ENCODE measurements at regions not wholly inside any gene's neighbourhood (a gene's known extent, or its start where the extent isn't known, plus 50 kb on each side); places are given as distances from the start of the nearest gene placed in this dataset.

DNA sequence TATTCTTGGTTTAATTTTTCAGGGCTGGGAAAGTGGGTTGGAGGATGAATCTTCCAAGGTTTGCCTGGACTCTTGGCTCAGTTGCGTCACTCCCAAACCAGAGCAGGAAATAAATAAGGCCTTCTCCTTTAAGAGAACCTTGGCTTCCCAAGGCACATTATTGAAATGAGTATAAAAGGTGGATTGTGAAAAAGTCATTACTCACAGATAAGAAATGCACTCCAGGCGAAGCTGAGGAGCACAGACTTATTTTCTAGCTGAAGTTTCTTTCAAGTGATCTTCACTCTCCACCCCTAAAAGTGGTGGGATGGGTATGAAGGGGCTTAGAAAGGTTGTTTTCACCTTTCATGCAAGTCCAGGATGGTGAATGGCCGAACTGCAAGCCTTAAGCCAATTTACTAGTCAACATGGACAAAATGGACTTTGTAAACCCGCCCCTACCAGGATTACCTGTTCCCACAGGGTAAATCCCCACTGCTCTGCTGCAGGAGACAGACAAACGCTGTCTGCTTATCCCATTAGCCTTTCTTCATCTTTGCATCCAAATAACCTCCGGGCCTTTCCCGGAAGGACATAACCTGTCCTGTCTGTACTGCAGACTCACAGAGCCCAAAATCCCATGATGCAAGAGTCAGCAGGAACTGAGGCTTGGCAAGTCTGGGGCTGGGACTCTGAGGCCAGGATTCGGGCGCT, 207.6 kb downstream of the BCL11B start:
- DNase-seq (ENCODE audit: low spot score) = no peak

GRCh38 chr14:99065551-99065950, 206.4 kb downstream of the BCL11B start:
- no peak for DNase-seq (ENCODE audit: low spot score)

DNA sequence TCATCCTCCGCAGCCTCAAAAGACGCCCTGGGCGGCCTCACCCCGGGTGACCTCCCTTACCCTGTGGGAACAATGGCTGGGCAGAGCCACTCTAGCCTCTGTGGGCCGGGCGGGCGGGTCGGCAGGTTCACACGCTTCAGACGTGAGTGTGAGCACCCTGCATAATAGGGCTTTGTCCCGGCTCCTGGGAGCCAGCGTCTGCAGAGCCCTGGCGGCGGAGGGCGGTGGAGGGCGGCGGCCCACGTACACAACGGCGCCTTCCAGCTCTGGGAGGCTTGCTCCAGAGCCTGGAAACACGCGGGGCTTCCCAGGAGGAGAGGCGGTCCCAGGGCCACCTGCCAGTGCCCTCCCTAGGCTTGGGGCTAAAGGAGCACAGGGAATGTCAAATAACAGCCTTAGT, 205.6 kb downstream of the BCL11B start:
- DNase-seq (ENCODE audit: low spot score) = no peak

- no peak for DNase-seq (ENCODE audit: low spot score)
Measured at GRCh38 chr14:99067141-99067920, 204.7 kb downstream of the BCL11B start.

DNA sequence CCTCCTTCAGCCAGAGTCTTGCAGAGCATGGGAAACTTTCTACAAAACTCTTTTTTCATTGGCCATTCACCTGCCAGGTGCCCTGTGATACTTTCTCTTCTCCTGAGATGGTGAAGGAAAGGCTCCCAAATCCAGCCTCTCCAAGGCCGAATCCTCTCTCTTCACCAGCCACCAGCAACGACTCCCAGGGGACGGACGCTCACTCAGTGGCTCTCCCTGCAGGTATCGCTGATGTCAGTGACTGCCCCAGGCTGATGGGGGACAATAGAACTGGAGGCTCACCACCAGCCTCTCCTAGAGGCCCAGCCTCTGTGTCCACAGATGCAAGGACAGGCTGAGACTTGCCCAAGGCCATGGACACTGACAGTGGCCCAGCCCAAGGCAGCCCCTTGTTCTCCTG, 204.1 kb downstream of the BCL11B start:
- DNase-seq (ENCODE audit: low spot score) = no peak

DNA sequence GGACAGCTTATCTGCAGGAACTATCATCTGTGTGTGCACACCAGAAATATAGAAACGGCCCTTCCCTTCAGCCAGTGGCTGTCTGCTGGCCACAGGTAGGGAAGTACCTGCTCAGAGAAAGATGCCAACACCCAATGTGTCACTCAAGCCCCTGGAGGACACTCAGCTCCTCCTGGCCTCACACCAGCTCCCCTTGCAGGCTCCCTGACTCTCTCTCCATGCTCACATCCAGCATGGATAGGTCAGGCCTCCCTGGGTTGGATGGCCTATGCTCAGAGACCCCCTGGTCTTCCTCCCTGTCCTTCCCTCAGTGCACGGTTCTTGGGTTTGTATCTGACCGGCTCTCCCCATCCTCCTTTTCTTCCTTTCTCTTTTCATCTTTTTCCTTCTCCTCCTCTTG, 202.1 kb downstream of the BCL11B start:
- no peak for DNase-seq (ENCODE audit: low spot score)

- no peak for DNase-seq (ENCODE audit: low spot score)
Measured at GRCh38 chr14:99072433-99072832, 199.6 kb downstream of the BCL11B start.

GRCh38 chr14:99072956-99073355, 199.0 kb downstream of the BCL11B start:
- no peak for DNase-seq (ENCODE audit: low spot score)

DNA sequence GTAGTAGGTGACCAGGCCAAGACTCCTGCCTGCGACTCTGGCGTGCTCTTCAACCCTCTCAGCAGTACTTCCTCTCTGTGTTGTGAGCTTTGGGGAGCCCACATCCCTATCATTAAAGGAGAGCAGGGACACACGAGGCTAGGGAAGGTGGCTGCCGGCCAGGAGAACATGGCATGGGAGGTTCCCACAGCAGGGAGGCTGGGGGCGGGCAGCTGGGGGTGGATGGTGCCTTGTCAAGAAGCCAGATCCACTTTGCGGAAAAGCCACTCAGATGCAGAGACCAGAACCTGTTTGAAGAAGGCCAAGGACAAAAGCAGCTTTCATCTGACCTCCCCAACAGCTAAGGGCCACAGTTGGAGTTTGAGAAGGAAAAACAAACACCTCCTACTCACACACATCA, 198.6 kb downstream of the BCL11B start:
- DNase-seq (ENCODE audit: low spot score) = no peak

DNA sequence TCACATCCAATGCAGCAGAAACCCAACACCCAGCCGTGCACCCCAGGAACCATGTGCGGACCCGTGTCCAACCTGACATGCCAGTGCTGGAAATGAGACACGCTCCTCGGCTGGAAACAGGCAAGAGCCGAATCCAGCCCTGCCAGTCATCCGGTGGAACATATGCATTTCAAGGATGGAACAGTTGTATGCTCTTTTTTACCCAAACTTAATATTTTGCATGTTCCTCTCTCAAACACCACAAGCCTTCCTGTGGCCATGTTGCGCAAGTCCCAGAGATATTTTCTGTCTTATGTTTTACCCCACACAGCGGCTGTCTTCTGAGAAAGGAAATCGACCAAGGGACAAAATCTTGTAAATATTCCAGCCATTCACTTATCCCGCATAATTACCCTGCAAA, 196.9 kb downstream of the BCL11B start:
- DNase-seq (ENCODE audit: low spot score) = no peak

GRCh38 chr14:99075771-99076375, 196.1 kb downstream of the BCL11B start:
- DNase-seq (ENCODE audit: low spot score) = no peak

- DNase-seq (ENCODE audit: low spot score) = no peak
Measured at GRCh38 chr14:99077076-99077843, 194.7 kb downstream of the BCL11B start.

DNA sequence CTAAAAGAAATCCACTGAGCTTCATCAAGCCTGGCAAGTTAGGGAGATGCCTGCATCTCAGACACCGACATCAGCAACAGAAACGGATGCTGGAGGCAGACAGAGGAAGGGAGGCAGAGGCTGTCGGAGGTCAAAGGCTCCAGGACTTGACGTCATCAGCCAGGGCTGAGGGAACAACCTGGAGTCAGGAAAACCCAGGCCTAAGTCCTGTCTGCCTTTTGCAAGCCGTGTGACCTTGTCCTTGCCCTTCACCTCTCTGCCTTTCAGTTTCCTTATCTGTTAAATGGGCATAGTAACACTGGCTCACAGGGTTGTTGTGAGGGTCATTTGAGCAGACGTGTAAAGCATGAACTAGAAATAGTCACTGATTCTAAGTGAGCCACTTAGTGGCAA, 194.2 kb downstream of the BCL11B start:
- no peak for DNase-seq (ENCODE audit: low spot score)

- no peak for DNase-seq (ENCODE audit: low spot score)
Measured at GRCh38 chr14:99078426-99078825, 193.6 kb downstream of the BCL11B start.

- DNase-seq (ENCODE audit: low spot score) = no peak
Measured at GRCh38 chr14:99079061-99079727, 192.8 kb downstream of the BCL11B start.

DNA sequence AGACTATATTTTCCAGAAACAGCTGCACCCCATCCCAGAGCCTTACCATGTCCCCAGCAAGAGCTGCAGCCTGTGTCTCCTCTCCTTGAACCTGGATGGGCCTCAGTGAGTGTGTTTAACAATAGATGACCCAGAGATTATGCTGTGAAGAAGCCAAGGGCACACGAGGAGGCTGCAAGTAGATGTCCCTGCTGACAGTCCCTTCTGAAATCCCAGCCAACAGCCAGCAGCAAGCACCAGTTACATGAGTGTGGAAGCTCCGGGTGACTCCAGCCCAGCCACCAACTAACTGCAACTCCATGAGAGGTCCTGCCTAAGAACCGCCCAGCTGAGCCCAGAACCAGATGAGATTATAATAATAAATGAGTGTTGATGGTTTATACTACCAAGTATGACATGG, 191.7 kb downstream of the BCL11B start:
- DNase-seq (ENCODE audit: low spot score) = no peak

DNA sequence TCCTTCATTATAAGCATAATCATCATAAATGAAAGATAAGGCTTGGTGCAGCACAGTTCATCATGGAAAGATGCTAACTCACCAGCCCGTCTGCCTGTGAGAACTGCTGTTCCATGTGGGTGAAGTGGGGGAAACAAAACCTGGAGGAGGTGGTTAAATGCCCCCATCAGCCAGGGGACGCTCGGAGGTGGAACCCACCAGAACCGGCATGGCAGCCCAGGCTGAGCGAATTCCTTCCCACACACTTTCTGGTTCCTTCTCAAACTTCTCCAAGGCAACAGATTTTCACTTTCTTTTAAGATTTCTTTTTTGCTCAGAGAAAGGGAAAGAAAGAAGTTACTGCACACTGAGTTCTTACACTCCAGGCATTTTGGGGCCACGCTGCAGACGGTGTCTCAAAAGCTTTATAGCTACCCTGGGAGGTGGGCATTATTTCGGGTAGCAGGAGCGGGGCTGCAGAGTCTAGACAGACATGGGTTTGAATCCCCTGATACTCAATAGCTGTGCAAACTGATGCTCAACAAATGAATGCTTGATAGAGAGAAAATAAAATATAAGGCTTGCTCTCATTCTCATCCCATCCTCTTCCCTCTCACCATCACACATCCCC, 190.7 kb downstream of the BCL11B start:
- no peak for DNase-seq (ENCODE audit: low spot score)

- no peak for DNase-seq (ENCODE audit: low spot score)
Measured at GRCh38 chr14:99081880-99082279, 190.1 kb downstream of the BCL11B start.

DNA sequence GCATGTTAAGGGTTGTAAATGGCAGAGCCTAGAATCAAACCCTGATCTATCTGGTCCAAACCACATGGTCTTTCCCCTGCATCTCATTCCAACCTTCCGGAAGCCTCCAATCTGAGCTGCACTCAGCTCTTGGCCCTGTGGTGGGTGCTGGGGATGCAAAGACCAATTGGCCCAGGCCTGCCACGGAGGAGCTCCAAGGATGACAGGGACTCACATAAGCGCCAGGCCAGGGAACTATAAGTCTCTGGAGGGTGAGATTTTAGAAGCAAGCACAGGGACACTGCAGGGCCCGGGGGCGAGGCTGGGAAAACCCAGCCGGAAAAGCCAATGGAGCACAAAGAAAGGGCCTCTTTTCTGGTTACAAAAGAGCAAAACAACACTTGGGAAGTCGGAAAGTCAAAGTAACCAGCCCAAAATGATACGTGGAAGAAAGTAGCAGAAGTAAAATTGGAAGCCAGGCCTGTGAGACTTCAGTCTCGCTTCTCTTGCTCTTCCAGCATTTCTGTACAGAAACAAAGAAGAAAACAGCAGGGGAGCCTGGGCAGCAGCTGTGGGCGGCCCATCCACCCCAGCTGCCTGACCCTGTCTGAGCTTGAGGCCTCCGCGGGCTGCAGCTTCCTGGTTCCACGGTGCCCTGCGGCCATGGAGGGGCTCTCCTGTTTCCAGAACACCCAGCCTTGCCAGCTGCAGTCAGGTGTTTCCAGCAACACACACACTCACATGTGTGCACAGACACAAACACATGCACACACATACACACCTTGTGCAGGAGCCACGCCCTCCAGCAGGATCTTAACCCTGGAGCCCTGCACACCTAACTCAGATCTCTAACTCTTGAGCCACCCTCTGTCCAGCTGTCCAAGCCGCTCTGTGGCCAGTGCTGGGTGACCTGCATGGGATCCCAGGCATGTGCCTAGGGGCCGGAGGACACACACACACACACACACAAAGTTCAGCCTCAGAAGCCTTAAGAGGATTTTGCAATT, 178.2 kb downstream of the BCL11B start:
- no peak for DNase-seq (ENCODE audit: low spot score)

- DNase-seq (ENCODE audit: low spot score) = no peak
Measured at GRCh38 chr14:99094901-99095300, 177.1 kb downstream of the BCL11B start.

Measured in HuH-7 (cell line).